ENCODE measurements at regions not wholly inside any gene's neighbourhood (a gene's known extent, or its start where the extent isn't known, plus 50 kb on each side); places are given as distances from the start of the nearest gene placed in this dataset.
"Not testable (repeated sequence)": the region's sequence is repeated elsewhere in the genome, so short reads cannot be mapped to it uniquely, and the experiment has no call there.

DNA sequence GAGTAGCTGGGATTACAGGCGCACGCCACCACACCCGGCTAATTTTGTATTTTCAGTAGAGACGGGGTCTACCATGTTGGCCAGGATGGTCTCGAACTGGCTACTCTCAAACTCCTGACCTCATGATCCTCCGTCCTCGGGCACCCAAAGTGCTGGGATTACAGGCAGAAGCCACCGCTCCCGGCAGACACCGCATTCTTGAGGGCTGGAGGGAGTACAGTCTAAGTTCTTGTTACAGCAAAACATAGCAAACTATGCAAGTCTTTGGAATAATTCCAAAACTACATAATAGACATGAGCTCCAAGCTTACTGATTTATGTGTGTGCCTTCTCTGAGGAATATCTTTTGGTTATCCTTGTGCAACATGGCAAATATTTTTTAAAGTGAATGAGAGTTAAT is 299.1 kb upstream of the ZNF658 start:
- DNase-seq, result peak; percentile 1

DNA sequence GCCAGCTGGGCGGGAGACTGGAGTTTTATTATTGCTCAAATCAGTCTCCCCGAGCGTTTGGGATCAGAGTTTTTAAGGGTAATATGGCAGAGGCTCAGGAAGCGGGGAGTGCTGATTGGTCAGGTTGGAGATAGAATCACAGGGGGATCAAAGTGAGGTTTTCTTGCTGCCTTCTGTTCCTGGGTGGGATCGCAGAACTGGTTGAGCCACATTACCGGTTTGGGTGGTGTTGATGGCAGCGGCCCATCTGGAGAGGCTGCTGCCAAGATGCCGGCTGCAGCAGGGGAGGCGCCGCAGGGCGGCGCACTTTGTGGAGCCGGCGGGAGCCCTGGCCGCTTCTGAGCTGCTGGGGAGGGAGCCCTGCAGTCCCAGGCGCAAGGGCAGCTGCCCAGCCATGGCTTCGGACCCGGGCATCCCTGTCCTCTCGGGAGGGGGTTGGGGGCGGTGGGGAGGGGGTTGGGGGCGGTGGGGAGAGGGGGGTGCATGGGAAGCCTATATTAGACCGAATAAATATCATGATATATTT is 268.9 kb upstream of the ZNF658 start:
- not testable (repeated sequence) for DNase-seq

DNA sequence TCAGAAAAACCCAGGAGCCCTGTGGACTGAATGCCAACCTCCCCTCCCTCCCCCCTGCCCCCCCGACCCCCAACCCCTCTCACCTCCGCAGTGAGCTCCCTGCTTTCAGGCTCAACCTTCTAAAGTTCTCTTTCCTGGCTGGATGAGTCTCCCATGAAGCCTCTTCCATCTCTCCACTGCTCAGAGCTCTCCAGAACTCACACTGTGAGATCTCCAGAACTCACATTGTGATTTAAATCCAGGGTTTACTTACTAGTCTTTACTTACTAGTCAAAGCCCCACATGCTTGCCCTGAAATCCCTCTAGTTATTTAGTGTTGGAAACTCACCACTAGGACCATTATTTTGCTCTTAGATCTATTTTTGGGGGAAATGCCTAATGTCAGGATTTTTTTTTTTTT is 252.8 kb upstream of the ZNF658 start:
- DNase-seq, result not testable (repeated sequence)

GRCh38 chr9:66690242-66690641 is 210.3 kb upstream of the ZNF658 start:
- DNase-seq, result not testable (repeated sequence)

DNA sequence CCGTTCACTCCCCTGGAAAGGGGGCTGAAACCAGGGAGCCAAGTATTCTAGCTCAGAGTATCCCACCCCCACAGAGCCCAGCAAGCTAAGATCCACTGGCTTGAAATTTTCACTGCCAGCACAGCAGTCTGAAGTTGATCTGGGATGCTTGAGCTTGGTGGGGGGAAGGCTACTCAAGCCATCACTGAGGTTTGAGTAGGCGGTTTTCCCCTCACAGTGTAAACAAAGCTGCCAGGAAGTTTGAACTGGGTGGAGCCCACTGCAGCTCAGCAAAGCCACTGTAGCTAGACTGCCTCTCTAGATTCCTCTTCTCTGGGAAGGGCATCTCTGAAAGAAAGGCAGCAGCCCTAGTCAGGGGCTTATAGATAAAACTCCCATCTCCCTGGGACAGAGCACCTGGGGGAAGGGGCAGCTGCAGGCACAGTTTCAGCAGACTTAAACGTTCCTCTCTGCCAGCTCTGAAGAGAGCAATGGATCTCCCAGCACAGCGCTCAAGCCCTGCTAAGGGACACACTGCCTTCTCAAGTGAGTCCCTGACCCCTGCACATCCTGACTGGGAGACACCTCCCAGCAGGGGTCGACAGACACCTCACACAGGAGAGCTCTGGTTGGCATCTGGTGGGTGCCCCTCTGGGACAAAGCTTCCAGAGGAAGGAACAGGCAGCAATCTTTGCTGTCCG is 204.8 kb upstream of the ZNF658 start:
- DNase-seq, result not testable (repeated sequence)

DNA sequence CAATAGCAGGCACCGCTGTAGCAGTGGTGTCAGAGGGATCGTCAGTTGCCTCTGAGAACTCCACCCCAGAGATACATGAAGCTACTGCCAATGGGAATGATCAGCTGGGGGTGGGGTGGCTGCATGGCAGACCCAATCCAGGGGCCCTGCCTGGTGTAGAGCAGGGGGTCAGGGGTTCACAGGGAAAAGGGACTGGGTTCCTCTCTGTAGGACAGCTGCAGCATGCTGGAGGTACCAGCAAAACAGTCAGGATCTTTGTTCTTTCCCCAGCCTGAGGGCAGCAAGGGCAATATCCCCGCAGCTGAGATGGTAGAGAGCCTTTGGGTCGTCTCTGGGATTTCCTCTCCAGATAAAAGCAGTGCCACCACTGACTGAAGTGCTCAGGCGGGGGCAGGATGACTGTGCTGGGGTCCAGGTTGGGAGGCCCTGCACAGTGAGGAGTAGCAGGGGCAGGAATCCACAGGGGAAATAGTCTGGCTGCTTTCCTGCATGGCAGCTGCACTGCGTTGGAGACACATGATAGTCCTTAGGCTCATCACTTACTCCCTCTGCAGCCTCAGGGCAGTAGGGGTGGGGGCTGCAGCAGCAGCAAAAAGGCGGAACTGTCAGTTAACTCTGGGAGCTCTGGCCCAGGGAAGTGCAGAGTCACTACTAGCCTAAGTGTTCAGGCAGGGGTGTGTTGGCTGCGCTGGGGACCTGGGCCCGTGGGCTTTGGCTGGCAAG is 203.0 kb upstream of the ZNF658 start:
- not testable (repeated sequence) for DNase-seq

GRCh38 chr9:66698066-66698455 is 202.5 kb upstream of the ZNF658 start:
- DNase-seq, result not testable (repeated sequence)

GRCh38 chr9:66701411-66702377 is 198.8 kb upstream of the ZNF658 start:
- DNase-seq, result not testable (repeated sequence)

DNA sequence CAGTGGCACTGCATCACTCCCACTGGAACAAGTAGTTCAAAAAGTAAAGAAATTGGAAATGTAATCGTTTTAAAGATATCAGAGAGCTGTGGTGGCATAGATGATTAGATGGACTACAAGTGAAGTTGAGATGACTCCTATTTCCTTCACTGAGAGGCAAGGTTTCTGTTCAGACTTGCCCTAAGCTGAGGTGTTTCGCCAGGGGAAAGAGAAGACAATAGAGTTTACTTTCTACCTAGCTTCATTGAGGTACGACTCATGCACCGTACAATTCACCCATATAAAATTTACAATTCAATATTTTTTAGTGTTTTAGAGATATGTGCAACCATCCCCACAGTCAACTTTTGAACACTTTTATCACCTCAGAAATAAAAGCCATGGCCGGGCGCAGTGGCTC is 189.0 kb upstream of the ZNF658 start:
- DNase-seq, result not testable (repeated sequence)

- DNase-seq, result not testable (repeated sequence)
These were observed 187.7 kb upstream of the ZNF658 start for GRCh38 chr9:66712870-66713269.

GRCh38 chr9:66713552-66713951 is 187.0 kb upstream of the ZNF658 start:
- not testable (repeated sequence) for DNase-seq

DNA sequence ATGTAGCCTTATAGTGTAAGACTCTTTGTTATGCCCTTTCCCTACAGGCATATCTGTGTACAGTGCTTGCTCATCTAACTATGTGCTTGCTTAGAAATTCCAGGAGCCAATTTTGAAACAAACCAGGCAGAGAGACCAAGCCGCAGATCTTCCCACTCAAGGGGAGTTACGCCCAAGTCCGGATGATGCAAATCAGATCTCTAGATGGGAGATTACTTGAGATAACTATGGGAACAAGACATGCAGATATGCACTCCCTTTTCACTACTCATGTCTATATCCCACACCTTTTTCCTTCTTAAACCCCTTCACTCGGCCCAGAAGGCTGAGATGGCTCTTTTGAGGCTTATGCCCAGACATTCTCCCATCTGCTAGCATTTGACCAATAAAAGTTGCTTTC is 179.7 kb upstream of the ZNF658 start:
- DNase-seq, result not testable (repeated sequence)

GRCh38 chr9:66727540-66727939 is 173.0 kb upstream of the ZNF658 start:
- not testable (repeated sequence) for DNase-seq

DNA sequence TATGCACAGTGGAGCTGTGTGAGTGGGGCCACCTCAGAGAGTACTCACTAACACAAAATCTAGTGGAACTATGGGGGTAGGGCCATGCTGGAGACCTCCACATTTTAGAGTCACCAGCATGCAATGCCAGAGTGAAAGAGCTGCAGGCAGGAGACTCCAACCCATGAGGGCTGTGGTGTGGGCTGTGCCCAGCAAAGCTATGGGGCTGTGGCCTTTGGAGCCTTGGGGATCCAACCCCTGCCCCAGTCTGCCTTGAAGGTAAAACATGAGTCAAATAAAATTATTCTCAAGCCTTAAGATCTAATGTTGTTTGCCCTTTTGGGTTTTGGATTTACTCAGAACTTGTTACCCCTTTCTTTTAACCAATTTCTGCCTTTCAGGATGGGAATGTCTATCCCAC is 163.8 kb upstream of the ZNF658 start:
- DNase-seq, result not testable (repeated sequence)

GRCh38 chr9:66738418-66738817 is 162.1 kb upstream of the ZNF658 start:
- not testable (repeated sequence) for DNase-seq

GRCh38 chr9:66740136-66740535 is 160.4 kb upstream of the ZNF658 start:
- DNase-seq, result not testable (repeated sequence)

- DNase-seq, result not testable (repeated sequence)
These were observed 154.7 kb upstream of the ZNF658 start for GRCh38 chr9:66745846-66746245.

GRCh38 chr9:66752324-66752923 is 148.1 kb upstream of the ZNF658 start:
- DNase-seq, result not testable (repeated sequence)

DNA sequence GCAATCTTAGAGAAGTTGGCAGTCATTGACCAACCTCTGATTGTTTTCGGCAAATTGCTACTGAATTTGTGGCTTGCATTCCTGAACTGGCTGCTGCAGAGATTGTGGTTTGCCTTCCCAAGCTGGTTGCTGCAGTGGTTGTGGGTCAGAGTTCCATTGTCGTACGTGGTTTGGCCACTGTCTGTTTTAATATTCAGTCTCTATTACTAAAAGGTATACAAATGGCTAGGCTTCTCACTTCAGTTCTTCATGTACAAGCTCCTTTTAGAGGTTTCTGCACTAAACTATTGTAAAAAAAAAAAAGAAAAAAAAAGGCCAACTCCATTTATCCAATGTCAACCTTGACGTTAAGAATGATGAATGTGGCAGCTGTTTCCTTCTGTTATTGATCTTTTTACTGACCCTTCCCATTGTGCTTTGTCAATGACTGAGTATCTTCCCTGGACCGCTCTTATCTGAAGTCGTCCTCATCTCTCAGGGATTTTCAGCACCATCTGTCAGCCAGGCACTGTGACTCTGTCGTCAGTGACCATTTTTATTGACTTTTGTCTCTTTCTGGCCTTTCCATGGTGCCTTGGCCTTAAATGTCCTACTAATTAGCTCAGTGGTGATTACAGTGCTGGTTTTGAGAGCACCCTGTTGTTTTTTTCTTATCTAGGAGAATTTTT is 140.6 kb upstream of the ZNF658 start:
- not testable (repeated sequence) for DNase-seq

DNA sequence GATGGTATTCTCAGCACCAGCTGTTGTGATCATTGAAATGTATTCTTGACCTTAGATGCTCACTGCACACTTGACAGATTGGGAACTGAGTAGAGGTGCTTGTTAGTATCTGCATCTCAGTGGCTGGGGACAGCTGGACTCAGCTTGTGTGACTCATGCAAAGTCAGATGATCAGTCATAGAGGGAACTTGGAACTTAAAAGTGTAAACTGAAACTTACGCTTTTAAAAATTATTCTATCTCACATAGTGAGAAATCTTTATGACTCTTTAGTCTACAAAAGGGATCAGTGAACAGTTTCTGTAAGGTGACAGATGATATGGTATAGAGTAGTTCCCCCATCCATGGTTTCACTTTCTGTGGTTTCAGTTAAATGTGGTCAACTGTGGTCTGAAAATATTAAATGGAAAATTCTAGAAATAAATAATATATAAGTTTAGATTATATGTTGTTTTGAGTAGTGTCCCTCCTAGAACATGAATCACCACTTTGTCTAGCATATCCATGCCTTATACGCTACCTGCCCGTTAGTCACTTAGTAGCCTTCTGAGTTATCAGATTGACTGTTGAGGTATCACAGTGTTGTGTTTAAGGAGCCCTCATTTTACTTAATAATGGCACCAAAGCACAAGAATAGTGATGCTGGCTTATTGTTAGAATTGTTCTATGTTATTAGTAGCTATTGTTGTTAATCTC is 135.6 kb upstream of the ZNF658 start:
- not testable (repeated sequence) for DNase-seq

DNA sequence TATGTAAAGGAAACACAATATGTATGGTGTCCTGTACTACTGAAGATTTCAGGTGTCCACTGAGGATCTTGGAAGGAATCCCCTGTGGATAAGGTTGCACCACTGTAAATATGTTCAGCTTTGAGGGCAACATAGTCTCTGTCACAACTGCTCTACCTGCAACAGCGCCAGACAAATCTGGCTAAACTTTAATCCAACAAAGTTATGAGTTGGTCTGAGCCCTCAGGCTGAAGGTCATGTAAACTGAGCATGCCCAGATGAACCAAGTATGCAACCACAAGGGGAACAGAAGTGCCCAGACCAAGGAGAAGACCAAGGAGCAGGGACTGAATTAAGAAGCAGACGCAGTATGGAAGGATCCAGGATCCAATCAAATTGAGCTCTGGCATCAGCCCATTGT is 135.0 kb upstream of the ZNF658 start:
- not testable (repeated sequence) for DNase-seq

All from eye (tissue), 1 donor.